ENCODE measurements at regions not wholly inside any gene's neighbourhood (a gene's known extent, or its start where the extent isn't known, plus 50 kb on each side); places are given as distances from the start of the nearest gene placed in this dataset.

DNA sequence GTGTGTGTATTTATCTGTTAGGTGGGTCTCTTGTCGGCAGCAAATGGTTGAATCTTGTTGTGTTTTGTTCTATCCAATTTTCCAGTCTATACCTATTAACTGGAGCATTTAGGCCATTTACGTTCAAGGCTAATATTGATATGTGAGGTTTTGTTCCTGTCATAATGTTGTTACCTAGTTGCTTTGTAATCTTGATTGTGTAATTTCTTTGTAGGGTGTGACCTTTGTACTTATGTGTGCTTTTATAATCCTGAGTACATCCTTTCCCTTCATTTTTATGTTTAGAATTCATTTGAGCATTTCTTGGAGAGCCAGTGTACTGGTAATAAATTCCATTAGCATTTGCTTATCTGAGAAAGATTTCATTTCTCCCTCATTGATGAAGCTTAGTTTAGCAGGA lies 83.0 kb upstream of the MIR17HG start:
- peaks cover 6 to 20% (median 14%) of the 10 kb centered on the region in 3 donors for H3K9me3 Mint-ChIP-seq
- no peaks in the 10 kb centered on the region for H3K4me1 Mint-ChIP-seq
- no peak overlapping the region for H3K4me3 Mint-ChIP-seq
- no peaks in the 10 kb centered on the region for H3K36me3 Mint-ChIP-seq
- H3K27me3 Mint-ChIP-seq: peaks cover 10% of the 10 kb centered on the region
- no peak overlapping the region for H3K27ac Mint-ChIP-seq

DNA sequence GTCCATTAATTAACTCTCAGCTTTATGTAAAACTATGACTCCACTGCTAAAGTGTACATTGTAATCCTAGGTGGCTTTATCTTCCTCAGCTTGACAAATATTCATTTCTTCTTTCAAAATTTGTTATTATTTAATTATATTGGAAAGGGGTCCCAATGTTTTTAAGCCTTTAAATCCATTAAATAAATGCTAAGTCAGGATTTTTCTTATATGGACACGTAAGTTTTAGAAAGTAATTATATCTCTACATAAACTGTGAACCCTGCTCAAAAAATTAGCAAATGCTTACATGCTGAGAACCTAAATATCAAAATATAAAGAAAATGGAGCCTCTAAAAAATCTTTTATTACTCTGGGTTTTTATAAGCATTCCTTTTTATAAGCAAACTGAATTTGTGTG lies 78.2 kb upstream of the MIR17HG start:
- Mint-ChIP-seq H3K36me3 (no peaks in the 10 kb centered on the region), H3K4me3 (no peak overlapping the region), H3K27ac (no peak overlapping the region), H3K4me1 (no peaks in the 10 kb centered on the region), H3K27me3 (peaks cover 7% of the 10 kb centered on the region), H3K9me3 (peaks cover 0 to 10% (median 6%) of the 10 kb centered on the region in 3 donors)

DNA sequence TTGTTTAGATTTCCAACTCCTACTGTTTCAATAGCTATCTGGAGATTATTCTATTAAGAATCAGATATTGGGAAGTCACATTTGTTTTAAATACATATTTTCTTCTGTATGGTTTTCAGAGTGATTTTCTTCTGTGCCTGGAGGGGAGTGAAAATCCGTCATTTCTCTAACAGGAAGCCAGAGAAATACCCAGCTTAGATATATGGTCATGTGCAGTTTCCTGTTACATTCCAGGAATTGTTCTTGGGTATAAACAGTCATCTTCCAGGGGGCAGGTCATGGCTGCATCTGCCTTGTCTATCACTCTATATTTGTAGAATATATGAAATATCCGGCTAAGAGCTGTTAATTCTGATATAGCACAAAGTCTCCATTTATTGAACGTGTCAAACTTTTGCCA lies 77.5 kb upstream of the MIR17HG start:
- Mint-ChIP-seq H3K27me3 (peaks cover 7% of the 10 kb centered on the region), H3K36me3 (no peaks in the 10 kb centered on the region), H3K4me1 (no peaks in the 10 kb centered on the region), H3K9me3 (peaks cover 0 to 10% (median 6%) of the 10 kb centered on the region in 3 donors), H3K27ac (no peak overlapping the region), H3K4me3 (no peak overlapping the region)

DNA sequence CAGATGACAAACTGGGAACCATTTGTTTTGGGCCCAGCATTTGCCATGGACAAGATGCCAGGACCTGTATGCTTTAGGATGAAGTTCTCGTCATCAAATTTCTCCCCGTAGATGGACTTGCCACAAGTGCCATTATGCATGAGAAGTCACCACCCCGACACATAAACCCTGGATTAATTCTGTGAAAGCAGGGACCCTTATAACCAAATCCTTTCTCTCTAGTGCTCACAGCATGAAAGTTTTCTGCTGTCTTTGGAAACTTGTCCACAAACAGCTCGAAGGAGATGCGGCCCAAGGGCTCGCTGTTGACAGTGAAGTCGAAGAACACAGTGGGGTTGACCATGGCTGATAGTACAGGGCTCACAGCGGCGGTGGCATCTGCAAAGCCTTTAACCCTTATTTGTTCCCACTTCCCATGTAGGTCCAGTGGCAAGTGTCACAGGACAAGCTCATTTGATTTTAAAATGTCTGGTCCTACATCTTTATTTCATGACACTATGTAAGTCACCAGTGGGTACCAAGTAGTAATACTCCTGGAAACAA lies 75.2 kb upstream of the MIR17HG start:
- Mint-ChIP-seq H3K36me3 (peaks cover 2% of the 10 kb centered on the region), H3K27me3 (peaks cover 4% of the 10 kb centered on the region), H3K27ac (peak overlapping the region in 1 of 3 donors; percentile 6), H3K4me3 (no peak overlapping the region), H3K9me3 (peaks cover 0 to 4% (median 0%) of the 10 kb centered on the region in 3 donors), H3K4me1 (no peaks in the 10 kb centered on the region)

DNA sequence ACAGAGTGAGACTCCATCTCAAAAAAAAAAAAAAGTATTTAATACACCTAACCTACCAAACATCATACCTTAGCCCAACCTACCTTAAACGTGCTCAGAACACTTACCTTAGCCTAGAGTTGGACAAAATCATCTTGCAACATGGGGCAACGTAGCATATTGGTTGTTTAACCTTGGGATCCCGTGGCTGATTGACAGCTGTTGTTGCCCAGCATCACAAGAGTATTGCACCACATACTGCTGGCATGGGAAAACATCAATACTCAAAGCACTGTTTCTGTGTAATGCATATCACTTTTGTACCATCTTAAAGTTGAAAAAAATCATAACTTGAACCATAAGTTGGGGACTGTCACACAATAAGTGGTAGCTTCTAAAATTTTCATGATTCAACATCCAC lies 73.8 kb upstream of the MIR17HG start:
- peaks cover 2% of the 10 kb centered on the region for H3K36me3 Mint-ChIP-seq
- no peaks in the 10 kb centered on the region for H3K27me3 Mint-ChIP-seq
- no peak overlapping the region for H3K4me3 Mint-ChIP-seq
- H3K4me1 Mint-ChIP-seq: no peaks in the 10 kb centered on the region
- H3K27ac Mint-ChIP-seq: no peak overlapping the region
- peaks cover 0 to 13% (median 0%) of the 10 kb centered on the region in 3 donors for H3K9me3 Mint-ChIP-seq

DNA sequence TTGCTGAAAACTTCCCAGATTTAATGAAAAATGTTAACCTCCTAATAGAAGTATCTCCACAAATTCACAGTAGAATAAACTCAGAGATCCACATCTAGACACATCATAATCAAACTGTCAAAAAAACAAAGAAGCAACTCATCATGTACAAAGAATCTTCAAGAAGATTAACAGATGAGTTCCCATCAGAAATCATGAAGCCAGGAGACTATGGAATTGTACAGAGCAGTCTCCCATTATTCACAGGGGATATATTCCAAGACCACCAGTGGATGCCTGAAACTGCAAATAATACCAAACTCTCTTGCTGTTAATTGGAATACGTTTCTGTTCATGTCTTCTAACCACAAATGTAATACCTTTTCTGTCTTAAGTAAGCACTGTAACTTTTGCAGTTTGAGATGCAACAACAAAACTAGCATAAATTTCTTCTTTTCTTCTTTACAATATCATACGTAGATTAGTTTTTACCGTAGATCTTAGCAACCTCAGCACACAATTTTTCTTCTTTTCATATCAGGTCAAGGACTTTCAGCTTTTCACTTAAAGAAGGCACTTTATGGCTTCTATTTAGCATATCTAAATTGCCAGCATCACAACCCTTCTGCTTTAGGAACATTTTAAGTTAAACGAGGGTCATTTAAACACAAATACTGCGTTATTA lies 70.3 kb upstream of the MIR17HG start:
- Mint-ChIP-seq H3K9me3 (peaks cover 0 to 16% (median 4%) of the 10 kb centered on the region in 3 donors), H3K36me3 (peaks cover 2% of the 10 kb centered on the region), H3K4me1 (no peaks in the 10 kb centered on the region), H3K27me3 (no peaks in the 10 kb centered on the region), H3K27ac (no peak overlapping the region), H3K4me3 (peak overlapping the region in 1 of 4 donors; percentile 52)

DNA sequence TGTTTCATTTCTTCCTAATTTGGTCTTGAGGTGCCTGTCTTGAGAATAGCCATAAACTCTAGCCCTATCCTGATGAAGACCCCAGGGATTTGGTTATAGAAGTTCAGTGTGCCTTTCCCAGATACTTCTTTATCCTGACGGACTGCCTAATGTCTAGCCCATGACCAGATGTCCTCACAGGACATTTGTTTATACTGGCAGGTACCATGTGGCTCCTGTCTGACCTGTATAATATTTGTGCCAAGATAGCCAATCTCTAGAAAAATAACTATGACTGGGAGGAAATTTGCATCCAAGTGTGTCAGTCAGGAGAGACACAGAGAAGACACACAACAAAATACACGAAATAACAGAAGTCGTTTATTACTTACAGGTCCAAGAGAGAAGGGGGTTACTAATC lies 69.2 kb upstream of the MIR17HG start:
- no peak overlapping the region for H3K27ac Mint-ChIP-seq
- H3K36me3 Mint-ChIP-seq: peaks cover 2% of the 10 kb centered on the region
- no peaks in the 10 kb centered on the region for H3K4me1 Mint-ChIP-seq
- no peak overlapping the region for H3K4me3 Mint-ChIP-seq
- peaks cover 0 to 16% (median 4%) of the 10 kb centered on the region in 3 donors for H3K9me3 Mint-ChIP-seq
- H3K27me3 Mint-ChIP-seq: peaks cover 6% of the 10 kb centered on the region

DNA sequence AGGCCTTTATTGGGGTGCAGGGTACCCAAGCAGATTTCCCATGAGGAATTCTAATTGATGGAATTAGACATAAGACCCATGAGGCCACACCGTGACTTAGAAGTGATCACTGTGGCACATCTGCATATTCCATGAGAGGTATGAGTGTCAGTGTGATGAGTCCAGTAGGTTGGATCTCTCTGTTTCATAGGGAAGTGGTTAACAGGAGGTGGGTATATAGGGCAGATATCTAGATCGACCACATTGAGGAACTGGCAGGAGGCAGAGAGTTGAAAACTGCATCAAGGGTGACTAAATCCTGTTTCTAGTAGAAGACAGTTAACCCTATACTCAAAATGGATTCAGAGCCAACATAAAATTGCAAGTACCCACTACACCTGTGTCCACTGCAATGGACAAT lies 68.6 kb upstream of the MIR17HG start:
- Mint-ChIP-seq H3K27ac (no peak overlapping the region), H3K4me1 (no peaks in the 10 kb centered on the region), H3K27me3 (peaks cover 7% of the 10 kb centered on the region), H3K9me3 (peaks cover 0 to 16% (median 4%) of the 10 kb centered on the region in 3 donors), H3K4me3 (no peak overlapping the region), H3K36me3 (peaks cover 2% of the 10 kb centered on the region)

DNA sequence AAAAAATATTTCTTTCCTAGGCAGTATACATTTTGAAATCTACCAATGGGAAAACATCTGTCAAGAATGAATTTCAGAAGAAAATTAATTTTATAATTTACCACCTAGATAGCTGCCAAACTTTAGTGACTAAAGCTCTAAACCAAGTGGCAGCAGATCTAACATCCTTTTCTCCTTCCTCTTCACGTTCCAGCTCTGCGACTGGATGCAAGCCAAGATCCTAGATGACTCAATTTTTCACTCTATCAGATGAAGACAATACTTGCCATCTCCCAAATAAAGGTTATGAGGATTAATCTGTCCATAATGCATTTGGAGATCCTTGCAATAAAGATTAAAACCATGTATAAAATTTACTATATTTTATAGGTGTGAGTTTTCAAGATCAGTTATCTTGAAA lies 66.7 kb upstream of the MIR17HG start:
- no peaks in the 10 kb centered on the region for H3K4me1 Mint-ChIP-seq
- H3K36me3 Mint-ChIP-seq: peaks cover 2% of the 10 kb centered on the region
- peaks cover 14% of the 10 kb centered on the region for H3K27me3 Mint-ChIP-seq
- H3K27ac Mint-ChIP-seq: no peak overlapping the region
- peaks cover 0 to 16% (median 4%) of the 10 kb centered on the region in 3 donors for H3K9me3 Mint-ChIP-seq
- H3K4me3 Mint-ChIP-seq: no peak overlapping the region

DNA sequence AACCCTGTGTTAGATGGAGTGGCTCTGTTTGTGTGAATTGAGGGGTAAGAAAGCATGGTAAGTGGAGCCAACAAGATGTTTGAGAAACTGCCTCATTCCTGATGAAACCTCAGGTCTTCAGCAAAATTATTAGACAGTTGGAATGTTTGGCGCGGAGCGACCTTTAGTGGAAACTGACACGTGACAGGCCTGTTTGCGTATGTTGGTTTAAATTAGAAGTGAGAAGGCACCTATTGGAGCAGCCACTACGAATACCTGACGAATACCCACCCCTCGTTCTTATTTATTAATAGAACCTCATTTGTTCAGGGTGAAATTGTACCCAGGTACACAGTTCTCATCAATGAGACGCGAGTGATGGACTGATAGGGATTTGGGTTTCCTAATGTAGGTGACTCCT lies 63.2 kb upstream of the MIR17HG start:
- H3K4me3 Mint-ChIP-seq: no peak overlapping the region
- no peak overlapping the region for H3K27ac Mint-ChIP-seq
- no peaks in the 10 kb centered on the region for H3K4me1 Mint-ChIP-seq
- H3K36me3 Mint-ChIP-seq: no peaks in the 10 kb centered on the region
- peaks cover 14% of the 10 kb centered on the region for H3K27me3 Mint-ChIP-seq
- H3K9me3 Mint-ChIP-seq: peaks cover 0 to 6% (median 2%) of the 10 kb centered on the region in 3 donors

DNA sequence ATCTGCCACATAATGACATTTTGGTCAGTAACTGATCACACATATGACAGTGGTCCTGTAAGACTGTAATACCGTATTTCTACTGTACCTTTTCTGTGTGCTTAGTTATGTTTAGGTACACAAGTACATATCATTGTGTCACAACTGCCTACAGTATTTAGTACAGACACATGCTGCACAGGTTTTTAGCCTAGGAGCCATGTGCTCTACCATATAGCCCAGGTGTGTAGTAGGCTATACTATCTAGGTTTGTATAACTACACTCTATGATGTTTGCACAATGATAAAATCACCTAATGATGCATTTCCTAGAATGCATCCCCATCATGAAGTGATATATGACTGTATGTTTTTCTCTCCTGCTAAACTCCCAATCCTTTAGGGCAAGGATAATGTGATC lies 61.2 kb upstream of the MIR17HG start:
- H3K36me3 Mint-ChIP-seq: no peaks in the 10 kb centered on the region
- no peak overlapping the region for H3K27ac Mint-ChIP-seq
- H3K4me1 Mint-ChIP-seq: no peaks in the 10 kb centered on the region
- peaks cover 0 to 6% (median 2%) of the 10 kb centered on the region in 3 donors for H3K9me3 Mint-ChIP-seq
- no peak overlapping the region for H3K4me3 Mint-ChIP-seq
- peaks cover 14% of the 10 kb centered on the region for H3K27me3 Mint-ChIP-seq

DNA sequence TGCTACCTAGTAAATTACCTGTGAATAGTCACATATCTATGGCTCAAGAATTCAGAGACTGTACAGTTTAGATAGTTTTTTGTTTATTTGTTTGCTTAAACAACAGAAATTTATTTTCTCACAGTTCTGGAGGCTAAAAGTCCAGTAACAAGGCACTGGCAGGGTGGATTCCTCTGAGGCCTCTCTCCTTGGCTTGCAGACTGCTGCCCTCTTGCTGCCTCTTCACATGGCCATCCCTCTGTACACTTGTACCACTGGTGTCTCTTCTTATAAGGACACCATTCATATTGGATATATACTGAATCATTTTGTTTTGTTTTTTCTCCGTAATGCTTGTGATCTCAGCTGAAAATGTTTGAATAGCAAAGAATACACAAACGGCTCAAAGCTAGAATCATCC lies 56.4 kb upstream of the MIR17HG start:
- Mint-ChIP-seq H3K27ac (no peak overlapping the region), H3K4me3 (no peak overlapping the region), H3K4me1 (no peaks in the 10 kb centered on the region), H3K36me3 (no peaks in the 10 kb centered on the region), H3K9me3 (peaks cover 0 to 6% (median 2%) of the 10 kb centered on the region in 3 donors), H3K27me3 (peaks cover 4% of the 10 kb centered on the region)

DNA sequence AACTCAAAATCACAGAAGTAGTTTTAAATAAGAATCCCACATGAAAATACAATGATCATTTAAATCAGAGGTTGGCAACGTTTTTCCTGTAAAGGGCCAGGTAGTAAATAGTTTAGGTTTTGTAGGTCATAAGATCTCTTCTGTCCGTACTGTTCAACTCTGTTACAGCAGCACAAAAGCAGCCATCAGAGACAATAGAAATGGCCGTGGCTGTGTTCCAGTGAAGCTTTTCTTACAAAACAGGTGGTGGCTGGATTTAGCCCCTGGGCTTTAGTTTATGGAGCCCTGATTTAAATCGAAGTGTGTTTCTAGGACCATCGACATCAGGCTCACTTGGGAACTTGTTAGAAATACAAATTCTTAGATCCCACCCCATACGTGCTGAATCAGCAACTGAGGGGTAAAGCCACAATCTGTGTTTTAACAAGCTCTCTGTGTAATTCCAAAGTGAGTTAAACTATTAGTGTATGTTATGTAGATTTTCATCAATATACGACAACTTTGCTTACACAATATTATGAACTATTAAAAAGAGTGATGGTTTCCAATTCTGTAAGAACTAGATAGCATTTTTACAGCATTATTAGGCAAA lies 54.8 kb upstream of the MIR17HG start:
- H3K9me3 Mint-ChIP-seq: peaks cover 0 to 6% (median 2%) of the 10 kb centered on the region in 3 donors
- H3K36me3 Mint-ChIP-seq: no peaks in the 10 kb centered on the region
- peaks cover 6% of the 10 kb centered on the region for H3K27me3 Mint-ChIP-seq
- H3K4me1 Mint-ChIP-seq: no peaks in the 10 kb centered on the region
- no peak overlapping the region for H3K4me3 Mint-ChIP-seq
- no peak overlapping the region for H3K27ac Mint-ChIP-seq

DNA sequence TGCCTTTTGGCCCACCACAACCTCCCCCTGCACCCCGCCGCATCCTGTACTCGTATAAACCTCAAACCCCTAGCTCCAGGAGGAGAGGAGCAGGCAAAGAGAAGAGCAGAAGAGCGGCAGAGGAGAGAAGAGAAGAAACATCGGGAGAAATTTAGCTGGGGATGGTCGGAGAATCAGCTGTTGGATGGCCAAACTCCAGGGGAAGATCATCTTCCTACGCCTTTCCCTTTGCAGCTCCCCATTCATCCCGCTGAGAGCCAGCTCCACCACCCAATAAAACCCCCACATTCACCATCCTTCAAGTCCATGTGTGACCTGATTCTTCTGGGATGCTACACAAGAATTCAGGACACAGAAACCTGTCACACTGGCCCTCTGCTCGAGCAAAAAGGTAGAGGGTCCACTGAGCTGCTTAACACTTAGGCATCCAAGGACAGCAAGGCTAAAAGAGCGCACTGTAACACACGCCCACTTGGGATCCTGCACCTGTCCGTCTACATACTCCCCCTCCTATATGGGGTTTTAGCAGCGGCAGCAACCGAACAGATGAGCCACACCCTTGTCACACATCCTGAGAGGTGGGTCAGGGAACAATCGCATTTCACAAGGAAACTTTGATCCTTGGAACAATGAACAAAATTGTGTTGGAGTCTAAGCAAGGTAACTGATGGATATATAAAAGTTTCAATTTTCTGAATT lies 51.6 kb upstream of the MIR17HG start:
- H3K4me1 Mint-ChIP-seq: no peaks in the 10 kb centered on the region
- peaks cover 4 to 5% (median 4%) of the 10 kb centered on the region in 3 donors for H3K9me3 Mint-ChIP-seq
- no peak overlapping the region for H3K4me3 Mint-ChIP-seq
- H3K27ac Mint-ChIP-seq: no peak overlapping the region
- H3K27me3 Mint-ChIP-seq: peaks cover 6% of the 10 kb centered on the region
- peaks cover 4% of the 10 kb centered on the region for H3K36me3 Mint-ChIP-seq

DNA sequence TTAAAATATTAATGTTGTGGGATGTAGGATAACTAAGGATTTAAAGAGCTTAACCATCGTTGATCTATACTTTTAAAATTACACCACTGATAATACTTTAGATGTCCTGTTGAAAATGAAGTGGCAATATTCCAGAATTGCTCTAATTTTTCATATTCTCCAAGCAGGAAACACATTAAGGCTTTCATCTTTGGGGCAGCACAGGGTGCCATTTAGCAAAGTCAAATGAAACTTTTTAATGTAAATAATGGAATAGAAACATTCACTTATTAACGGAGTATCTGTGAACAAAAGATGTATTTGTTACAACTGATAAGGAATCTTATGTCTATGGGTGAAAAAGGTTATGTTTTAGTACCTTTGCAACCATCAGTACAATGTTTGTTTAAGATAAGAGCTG lies 50.0 kb upstream of the MIR17HG start:
- H3K4me1 Mint-ChIP-seq: peaks cover 0 to 4% (median 4%) of the 10 kb centered on the region in 3 donors
- no peak overlapping the region for H3K4me3 Mint-ChIP-seq
- H3K9me3 Mint-ChIP-seq: peaks cover 4 to 5% (median 4%) of the 10 kb centered on the region in 3 donors
- H3K27me3 Mint-ChIP-seq: peaks cover 6% of the 10 kb centered on the region
- peaks cover 4% of the 10 kb centered on the region for H3K36me3 Mint-ChIP-seq
- H3K27ac Mint-ChIP-seq: no peak overlapping the region
